GM19324 (cell line): ENCODE measurements at regions not wholly inside any gene's neighbourhood (a gene's known extent, or its start where the extent isn't known, plus 50 kb on each side); places are given as distances from the start of the nearest gene placed in this dataset.

Experiments
- ATAC-seq: cut with Tn5 transposase; IDR thresholded peaks from one replicate; pipeline ENCODE4 v1.9.1; 2021; ENCODE audit warnings: mild to moderate bottlenecking, moderate library complexity; ENCODE audit not compliant: unreplicated experiment, low FRiP score

DNA sequence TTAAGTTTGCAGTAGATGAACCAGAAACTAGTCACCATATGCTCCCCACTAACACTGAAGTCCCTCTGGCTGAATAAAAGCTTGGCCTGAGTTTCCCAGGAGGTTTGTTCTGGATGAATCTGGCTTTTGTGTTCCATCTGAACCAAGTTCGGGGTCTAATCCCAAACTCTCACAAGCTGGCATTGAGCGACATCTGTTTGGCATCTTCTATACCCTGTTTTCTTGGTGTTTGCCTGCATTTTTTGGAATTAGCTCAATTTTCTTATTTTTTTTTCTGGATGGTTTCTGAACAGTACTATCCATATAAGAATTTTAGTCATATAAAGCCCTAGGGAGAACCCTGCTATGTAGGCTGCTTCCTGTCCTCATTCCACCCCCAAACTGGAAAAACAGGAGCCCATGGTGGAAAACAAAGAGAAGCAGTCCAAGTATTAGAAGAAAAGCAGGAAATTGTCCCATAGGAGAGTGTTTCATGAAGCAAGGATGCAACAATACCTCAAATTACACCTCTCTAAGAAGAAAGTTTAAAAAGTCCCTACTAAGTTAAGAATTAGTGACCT, 737.1 kb downstream of the DHX35 start:
- no peak for ATAC-seq

DNA sequence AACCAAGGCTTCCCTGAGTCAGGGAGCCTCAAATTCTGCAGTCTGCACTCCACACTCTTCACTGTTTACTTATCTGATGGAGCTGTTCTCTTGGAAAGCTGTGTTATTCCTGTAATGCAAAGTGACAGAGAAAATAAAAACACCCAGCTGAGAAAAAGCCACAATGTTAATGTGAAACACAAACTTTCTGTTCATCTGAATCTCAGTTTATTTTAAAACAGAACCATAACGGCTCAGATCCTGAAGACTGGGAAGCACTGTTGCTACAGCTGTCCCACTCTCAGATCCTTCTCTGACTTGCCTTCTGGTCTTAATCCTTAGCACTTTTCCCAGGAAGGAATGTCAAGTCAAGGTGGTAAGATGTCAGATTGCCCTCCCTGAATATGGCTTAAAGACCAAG, 736.6 kb downstream of the DHX35 start:
- ATAC-seq = no peak

DNA sequence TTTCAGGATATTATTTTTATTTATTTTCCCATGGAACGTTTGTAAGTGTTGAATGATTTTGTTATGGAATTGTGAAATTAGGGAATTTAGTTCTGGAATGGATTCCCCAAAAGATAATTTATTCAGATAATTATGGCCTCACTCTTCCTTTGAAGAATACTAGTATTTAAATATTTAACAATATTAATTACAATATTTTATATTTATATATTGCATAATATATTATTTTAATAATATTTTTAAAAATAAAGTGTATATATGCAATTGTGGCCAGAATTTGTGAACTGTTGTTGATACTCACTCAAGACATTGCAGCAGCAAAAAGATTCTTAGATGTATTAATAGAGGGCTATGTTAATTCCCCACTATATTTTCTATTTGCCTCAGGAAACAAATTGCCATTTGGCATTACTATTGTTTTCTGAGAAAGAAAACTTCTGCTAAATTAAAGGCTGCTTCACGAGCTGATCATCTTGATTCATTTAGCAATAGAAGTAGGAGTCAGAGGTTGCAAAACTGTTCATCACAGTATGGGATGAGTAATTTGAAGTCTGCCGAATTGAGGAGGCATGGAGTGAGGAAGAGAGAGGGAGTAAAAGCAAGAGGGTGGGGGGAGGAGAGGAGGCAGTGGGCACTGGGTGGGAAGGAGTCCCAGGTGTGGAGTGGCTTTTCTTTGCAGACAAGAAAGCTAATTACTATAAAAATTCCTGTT, 729.2 kb downstream of the DHX35 start:
- ATAC-seq = no peak

DNA sequence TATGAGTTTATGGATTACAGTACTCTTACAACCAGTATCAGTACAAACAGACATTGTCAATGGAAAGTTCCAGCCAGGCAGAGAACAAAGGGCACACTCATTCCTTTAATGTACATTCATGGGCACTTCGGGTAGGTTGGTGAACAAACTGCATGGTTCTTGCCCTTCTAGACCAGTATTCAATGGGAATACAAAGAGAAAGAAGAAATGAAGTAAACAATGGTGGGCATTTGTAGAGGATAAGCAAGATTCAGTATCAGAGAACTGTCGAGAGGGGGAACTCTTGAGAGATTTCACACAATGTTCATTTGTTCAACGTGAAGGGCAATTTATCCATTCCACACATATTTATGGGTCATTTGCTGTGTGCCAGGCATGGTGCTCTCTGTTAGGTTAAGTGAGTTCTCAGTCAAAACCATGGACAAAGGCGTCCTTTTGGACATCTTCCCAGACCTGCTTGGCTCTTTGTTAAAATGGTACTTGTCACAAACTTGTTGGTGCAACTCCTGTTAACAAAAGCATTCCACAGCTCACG, 714.8 kb downstream of the DHX35 start:
- no peak for ATAC-seq

DNA sequence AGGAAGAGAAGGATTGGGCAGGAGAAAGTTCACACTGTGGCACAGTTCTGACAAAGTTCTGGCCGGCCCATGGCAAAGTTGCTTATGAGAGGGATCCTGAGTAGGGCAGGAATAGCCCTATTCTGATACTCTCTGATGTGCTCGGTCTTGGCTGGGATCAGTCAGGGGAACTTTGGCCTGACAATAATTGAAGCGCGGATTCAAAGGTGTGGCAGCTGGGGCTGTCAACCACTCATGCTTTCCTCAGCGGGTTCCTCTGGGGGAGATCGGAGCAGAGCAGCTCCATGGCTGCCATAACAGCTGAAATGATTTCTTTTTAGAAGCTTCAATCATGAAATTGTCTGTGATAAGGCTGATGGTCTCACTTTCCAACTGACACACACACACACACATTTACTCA, 714.1 kb downstream of the DHX35 start:
- no peak for ATAC-seq

DNA sequence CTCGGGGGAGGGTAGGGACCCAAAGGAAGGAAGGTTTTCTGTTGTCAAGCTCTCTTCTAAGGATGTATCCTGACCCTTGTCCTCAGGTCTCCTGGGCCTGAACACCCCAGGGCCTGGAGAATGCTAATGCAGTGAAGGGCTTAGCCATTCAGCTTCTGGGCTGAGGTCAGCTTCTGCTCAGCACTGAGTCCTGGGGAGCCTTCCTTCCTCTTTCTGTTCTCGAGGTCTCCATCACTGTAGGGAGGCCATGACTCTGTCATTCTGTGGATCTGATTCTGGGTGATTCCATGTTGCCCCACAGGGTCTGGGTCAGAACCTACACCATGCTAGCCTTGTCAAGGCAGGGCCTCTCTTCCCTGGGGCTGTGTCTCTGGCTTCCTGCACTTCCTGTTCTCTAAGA, 712.7 kb downstream of the DHX35 start:
- ATAC-seq = no peak

DNA sequence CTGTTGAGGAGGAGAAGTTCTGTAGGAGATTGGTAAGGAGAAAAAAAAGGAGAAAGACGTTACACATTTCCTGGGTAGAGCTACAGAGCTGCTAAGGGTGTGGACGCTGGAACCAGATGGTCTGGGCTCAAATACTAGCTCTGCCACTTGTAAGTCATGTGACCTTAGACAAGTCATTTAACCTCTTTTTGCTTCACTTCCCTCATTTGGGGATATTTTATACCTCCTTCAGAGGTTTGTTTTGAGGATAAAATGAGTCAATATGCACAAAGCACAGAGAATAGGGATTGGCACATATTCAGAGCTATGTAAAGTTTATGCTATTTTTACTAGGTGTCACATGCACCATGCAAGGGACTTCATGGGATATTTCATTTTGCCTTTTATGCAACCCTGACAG, 708.8 kb downstream of the DHX35 start:
- no peak for ATAC-seq

DNA sequence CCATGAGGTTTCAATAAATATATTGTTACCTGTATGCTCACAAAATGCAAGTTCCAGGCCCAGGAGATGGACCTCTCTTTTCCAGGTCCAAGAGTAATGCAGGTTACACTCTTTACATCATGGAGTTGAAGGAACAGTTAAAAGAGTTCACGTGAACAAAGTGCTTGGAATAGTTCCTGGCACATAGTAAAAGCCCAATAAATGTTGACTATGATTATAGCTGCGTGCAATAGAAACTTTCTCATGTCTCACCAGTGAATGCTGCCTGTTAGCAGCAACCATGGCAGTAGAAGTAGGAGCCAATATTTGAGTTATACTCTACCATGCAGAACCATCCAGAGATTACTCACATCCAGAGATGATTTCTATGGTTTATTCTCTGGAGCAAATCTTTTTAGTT, 707.5 kb downstream of the DHX35 start:
- no peak for ATAC-seq

DNA sequence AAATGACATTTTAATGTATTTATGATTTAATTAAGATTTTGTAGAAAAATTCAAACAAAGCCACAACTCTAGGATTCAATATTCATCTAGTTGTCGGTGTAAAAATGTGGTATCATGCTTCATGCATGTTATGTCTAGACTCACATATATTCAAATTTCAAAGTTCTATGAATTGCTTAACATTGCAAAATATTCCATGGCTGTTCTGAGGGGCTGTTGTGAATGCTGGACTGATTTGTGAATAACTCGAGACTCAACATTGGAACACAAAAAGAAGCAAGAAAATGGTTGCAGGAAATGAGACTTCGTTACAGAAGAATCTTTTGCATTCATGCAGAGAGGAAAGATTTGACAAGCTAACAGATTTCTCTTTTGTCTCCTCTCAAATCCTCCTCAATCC, 705.9 kb downstream of the DHX35 start:
- no peak for ATAC-seq

DNA sequence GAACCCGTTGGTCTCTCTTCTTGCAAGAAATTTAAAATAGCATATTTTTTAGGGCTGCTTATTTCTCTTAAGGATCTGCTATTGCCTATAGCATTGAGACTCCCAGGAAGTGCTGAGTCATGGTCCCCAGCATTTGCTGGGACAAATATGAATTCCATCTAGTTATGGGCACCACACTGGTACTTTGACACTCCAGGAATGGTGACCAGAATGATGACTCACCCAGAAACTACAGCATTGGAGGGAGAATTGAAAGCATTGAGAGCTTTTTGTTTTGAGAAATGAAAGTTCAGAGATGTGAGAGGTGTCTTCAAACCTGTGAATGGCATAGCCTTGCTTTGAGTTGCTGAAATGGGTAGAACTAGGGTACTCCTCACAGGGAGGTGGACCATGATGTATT, 699.7 kb downstream of the DHX35 start:
- no peak for ATAC-seq

DNA sequence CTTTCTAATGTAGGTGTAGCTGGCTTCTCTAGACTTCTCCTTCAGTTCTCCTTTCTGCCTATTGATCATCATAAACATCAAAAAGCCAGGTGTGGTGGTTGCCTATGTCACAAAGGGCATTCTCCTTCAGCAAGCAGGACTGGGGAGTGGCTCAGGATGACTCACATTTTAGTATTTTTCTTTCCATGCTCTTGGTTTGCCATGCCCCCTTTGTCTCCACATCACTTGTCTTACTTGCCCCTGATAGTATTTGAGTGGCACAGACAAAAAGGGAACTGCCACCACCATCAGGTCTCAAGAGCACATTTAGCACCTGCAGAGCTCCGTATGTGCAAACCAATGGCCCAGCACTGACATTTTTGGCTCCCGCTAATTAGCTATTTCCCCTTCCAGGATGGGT, 698.8 kb downstream of the DHX35 start:
- ATAC-seq = no peak

DNA sequence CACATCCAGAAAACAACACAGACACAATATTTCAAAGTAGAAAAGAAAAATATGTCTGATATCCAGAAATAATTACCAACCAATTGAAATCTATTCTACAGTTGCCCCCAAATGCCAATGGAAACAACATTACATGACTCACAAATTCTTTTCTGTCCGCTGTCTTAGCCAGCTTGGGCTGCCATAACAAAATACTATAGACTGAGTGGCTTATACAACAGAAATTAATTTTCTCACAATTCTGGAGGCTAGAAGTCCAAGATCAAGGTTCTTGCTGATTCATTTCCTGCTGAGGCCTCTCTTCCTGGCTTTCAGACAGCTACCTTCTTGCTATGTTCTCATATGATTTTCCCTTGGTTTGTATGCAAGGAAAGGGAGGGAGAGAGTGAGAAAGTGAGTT, 698.1 kb downstream of the DHX35 start:
- ATAC-seq = no peak

DNA sequence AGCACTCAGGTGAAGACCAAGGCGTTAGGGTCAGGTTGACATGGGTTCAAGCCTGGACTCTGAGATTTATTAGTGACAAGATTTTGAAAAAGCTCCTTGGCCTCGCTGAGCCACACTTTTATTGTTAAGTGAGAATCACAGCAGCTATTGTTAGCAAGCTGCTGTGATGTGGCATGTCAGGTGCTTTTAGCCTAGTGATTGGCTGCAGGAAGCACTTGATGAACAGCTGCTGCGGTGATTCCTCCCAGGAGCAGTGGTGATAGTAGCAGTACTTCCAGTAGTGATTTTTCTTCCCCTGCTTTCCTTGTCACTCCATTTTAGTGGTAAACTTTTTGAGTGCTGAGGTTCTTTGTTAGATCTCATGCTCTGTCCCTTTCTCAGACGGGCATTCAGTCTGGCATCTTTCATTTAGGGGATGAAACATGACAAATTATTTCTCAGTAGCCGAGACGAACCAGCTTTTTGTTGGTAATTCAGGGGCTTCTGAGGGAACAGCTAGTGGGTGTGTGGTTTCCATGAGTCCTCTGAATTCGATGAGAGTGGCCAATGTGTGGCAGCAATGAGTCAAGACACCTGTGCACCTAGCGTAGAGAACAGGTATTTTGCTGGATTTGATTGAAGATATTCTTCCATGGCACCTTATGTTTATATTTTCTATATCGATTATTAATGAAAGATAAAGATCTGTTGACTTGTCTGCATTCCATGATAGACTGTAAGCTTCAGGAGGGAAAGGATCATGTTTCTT, 696.7 kb downstream of the DHX35 start:
- no peak for ATAC-seq

DNA sequence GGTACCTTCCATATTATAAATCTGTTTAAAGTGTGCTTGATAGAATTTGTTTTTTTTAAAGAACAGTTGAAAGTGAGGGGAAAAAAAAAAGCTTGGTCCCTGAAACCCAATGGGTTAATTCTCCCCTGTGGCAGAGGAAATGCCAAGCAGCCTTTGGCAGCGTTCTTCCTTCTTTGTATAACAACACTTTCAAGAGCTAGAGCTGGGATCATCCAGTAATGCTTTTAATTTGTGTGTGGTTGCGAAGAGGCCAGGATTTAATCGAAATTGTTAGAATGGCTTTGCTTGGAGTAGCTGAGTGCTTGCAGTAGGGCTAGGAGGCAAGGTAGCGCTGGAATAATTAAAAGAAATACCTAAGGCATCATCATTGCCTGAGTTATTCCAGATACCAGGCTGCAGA, 692.0 kb downstream of the DHX35 start:
- no peak for ATAC-seq

DNA sequence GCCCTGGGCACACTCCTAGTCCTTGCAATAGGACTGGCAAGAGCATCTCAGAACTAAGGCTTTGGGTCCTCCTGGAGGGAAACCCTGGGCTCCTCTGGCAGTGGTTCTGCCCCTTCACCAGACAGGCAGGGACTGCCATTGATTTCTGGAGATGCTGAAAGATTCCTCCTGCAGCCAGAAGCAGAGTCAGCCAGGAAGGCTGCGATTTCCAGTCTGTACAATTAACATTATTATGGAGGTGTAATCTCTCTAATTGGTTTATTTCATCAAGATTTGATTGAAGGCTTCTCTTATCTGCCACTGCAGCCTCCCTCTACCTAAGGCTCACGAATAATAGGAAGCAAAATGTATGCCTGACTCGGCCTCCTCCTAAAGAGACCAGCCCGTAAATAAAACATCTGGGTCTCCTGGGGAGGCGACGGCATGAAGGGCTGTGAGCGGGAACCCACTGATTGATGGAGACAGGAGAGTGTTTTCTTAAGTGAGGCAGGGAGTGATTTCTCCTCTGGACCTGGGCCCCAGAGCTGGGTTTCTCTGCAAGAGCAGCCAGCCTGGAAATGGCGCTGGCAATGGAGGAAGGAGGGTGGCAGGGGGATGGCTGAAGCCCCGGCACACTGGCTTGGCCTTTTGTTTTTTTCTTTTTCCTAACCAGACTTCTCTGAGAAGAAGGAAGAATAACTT, 689.6 kb downstream of the DHX35 start:
- no peak for ATAC-seq

DNA sequence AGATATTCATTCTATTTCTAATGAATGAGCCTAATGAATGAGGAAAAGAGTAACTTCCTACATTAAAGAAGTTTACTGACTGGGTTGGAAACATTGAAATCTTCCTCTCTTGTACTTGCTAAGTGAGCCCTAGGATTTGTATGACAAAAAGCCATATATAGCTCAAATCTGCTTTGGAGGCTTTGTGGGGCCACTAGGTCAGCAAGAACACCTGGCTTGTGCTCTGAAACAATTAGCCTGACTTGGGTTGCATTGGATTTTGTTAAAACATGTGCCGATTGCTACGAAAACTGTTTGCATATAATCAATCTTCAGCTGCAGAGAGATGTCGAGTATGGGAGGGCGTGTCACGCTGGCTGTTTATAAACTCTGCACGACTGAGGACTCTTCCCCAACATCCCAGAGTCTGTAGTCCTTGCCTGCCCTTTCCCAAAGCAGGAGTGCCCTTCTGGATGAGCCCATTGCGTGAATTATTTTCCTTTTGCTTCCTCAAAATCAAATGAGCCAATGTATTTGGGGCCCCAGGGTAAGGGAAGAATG, 684.8 kb downstream of the DHX35 start:
- ATAC-seq = no peak

DNA sequence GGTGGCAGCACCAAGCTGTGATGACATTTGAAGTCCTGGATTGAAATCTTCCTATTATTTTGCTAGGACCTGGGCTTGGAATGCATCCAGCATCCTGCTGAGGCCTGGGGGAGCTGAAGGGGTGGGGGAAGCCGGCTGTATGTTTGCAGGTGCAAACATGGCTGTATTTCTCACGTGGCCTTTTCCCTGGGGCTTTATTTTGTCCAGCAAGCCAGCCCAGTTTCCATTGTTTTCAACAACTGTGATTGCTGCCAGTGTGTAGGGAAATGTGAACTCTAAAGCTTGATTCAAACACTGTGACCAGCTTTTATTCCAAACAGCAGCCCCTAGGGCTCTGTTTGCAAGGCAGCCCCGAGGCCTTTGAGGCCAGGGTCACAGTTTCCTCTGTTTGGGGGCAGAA, 683.0 kb downstream of the DHX35 start:
- ATAC-seq = no peak

DNA sequence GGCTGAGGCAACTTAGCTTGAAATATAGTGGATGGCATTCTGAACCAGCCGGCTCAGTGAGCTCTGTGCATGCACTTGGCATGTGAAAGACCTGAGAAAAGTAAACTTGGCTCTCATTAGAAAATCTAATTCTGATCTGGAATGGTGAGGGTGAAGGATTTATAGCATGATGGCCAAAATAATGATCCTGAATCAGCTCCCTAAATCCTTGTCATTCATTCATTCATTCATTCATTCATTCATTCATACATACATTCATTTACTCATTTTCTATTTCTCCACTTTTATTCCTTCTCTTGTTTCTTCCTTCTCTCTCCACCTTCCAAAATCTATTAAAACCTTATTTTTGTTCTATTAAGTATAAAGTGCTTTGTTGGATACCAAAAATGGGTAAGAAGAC, 681.1 kb downstream of the DHX35 start:
- ATAC-seq = no peak

DNA sequence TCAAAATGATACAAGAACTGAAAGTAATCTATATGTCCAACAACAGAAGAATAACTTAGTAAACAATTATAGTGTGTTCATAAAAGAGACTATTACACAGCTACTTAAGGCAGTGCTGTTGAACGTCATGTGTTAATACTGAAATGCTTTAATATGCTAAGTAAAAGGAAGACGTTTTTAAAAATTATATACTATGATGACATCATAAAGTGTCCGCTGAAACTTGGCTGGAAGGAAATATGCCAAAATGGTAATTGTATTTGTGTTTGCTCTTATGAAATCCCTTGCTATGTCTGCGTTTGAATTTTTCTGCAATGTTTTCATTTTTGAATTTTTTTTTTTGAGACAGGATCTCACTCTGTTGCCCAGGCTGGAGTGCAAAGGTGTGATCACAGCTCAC, 679.3 kb downstream of the DHX35 start:
- no peak for ATAC-seq

DNA sequence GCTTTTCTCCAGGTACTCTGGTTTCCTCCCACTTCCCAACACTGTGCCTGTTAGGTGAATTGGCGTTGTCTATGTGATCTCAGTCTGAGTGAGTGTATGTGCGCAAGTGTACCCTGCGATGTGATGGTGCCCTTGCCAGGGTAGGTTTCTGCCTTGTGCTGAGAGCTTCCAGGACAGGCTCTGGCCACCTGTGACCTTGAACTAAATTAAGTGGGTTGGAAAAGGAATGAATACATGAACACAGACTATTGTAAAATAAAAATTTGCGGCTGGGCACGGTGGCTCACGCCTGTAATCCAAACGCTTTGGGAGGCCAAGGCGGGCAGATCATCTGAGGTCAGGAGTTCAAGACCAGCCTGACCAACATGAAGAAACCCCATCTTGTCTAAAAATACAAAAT, 678.0 kb downstream of the DHX35 start:
- ATAC-seq = no peak

DNA sequence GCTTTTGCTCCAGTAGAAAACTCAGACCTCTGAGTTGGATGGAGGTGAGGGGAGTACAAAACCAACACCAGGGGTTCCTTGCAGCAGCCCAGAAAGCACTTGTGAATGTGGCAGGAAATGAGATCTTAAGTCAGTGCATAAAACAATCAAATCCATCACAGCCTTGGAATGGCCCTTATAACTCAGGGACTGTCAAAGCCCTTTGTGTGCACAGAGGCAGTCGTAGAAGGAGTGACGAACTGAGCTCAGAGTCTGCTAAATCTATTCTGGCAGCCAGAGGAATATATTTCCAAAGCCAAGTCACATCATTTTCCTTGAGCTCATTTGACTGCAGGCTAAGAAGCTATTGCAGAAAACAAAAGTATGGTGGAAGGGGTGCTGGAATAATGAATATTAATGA, 676.6 kb downstream of the DHX35 start:
- ATAC-seq = no peak
